Kidney epithelial cell (primary cell): ENCODE measurements at regions not wholly inside any gene's neighbourhood (a gene's known extent, or its start where the extent isn't known, plus 50 kb on each side); places are given as distances from the start of the nearest gene placed in this dataset.

Experiments
- DNase-seq: peaks from one replicate; pipeline ENCODE4 v3.0.0-alpha.2; 2010; ENCODE audit warnings: low read depth
- H3K27me3 ChIP-seq: 2 replicates; pipeline ENCODE4 v1.6.0; 2011; ENCODE audit warnings: low read length; ENCODE audit not compliant: control insufficient read depth, insufficient read depth
- H3K36me3 ChIP-seq: 2 replicates; pipeline ENCODE4 v1.5.1; 2011; ENCODE audit warnings: low read length; ENCODE audit not compliant: control insufficient read depth, insufficient read depth
- H3K4me3 ChIP-seq: 2 replicates; pipeline ENCODE4 v1.5.1; 2011; ENCODE audit warnings: low read depth, mild to moderate bottlenecking, control low read depth, low read length
- CTCF ChIP-seq: IDR thresholded peaks from 2 replicates; pipeline ENCODE4 v1.5.1; 2011; ENCODE audit warnings: mild to moderate bottlenecking, moderate library complexity, low read length, control low read depth, inconsistent platforms; ENCODE audit not compliant: insufficient read depth, poor library complexity, severe bottlenecking

- Histone ChIP-seq H3K4me3 (no peak overlapping the region), H3K27me3 (no peaks in the 10 kb centered on the region), H3K36me3 (no peaks in the 10 kb centered on the region)
- TF ChIP-seq CTCF = no peak
- no peak for DNase-seq
These were observed 270.5 kb downstream of the MYCN start for GRCh38 chr2:16210841-16211240.

GRCh38 chr2:16209799-16210198 lies 269.4 kb downstream of the MYCN start:
- DNase-seq = no peak
- H3K36me3 ChIP-seq = no peaks in the 10 kb centered on the region
- no peak overlapping the region for H3K4me3 ChIP-seq
- TF ChIP-seq CTCF = no peak
- H3K27me3 ChIP-seq = no peaks in the 10 kb centered on the region

DNA sequence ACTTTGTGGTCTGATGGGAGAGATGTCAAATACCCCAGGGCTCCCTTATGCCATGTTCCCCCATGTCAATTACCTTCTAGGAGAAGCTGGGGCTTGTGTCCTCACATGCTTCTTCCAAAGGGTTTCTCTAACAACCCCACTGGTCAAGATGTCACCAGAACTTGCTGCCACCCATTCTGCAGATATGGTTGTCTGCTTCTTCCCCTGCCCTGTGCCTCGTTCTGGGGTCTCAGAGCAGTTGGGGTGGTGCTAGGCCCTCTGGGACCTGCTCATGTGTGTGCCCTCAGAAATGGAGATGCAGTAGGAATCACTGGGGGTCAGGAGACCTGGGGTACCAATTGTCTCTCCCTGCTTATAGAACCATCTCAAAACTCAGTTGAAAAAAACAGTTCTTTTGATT lies 268.6 kb downstream of the MYCN start:
- H3K4me3 ChIP-seq = no peak overlapping the region
- TF ChIP-seq CTCF = no peak
- no peak for DNase-seq
- no peaks in the 10 kb centered on the region for H3K36me3 ChIP-seq
- H3K27me3 ChIP-seq = no peaks in the 10 kb centered on the region

- H3K4me3 ChIP-seq = no peak overlapping the region
- H3K27me3 ChIP-seq = no peaks in the 10 kb centered on the region
- no peak for TF ChIP-seq CTCF
- H3K36me3 ChIP-seq = no peaks in the 10 kb centered on the region
- DNase-seq = no peak
These were observed 268.0 kb downstream of the MYCN start for GRCh38 chr2:16208241-16208797.

- no peaks in the 10 kb centered on the region for H3K36me3 ChIP-seq
- H3K27me3 ChIP-seq = no peaks in the 10 kb centered on the region
- no peak overlapping the region for H3K4me3 ChIP-seq
- TF ChIP-seq CTCF = no peak
- no peak for DNase-seq
These were observed 267.3 kb downstream of the MYCN start for GRCh38 chr2:16207611-16208010.

- H3K27me3 ChIP-seq = no peaks in the 10 kb centered on the region
- no peak overlapping the region for H3K4me3 ChIP-seq
- no peak for TF ChIP-seq CTCF
- no peaks in the 10 kb centered on the region for H3K36me3 ChIP-seq
- DNase-seq = no peak
These were observed 266.8 kb downstream of the MYCN start for GRCh38 chr2:16207151-16207550.
